ENCODE measurements at regions not wholly inside any gene's neighbourhood (a gene's known extent, or its start where the extent isn't known, plus 50 kb on each side); places are given as distances from the start of the nearest gene placed in this dataset.
A peak's percentile ranks its signal among the peaks of the same experiment; 100 is the strongest.

- TF ChIP-seq CTCF (IDR thresholded peaks at IDR 0.05; ENCODE audit: low read depth, low read length) = no peak
- in situ Hi-C loops (cut with HindIII; ENCODE audit: low sequenced_read_pairs) = no loop called here
- H3K4me3 ChIP-seq (ENCODE audit: low read depth, low read length) = no peak overlapping the region
- DNase-seq (ENCODE audit: low read depth, low spot score) = no peak
Measured at GRCh38 chr7:101708223-101708622, 79.1 kb upstream of the MYL10 start.

GRCh38 chr7:101712652-101713051, 83.6 kb upstream of the MYL10 start:
- in situ Hi-C loops (cut with HindIII; ENCODE audit: low sequenced_read_pairs) = no loop called here

GRCh38 chr7:101714097-101714496, 85.0 kb upstream of the MYL10 start:
- no peak for TF ChIP-seq CTCF (IDR thresholded peaks at IDR 0.05; ENCODE audit: low read depth, low read length)
- no peak for DNase-seq (ENCODE audit: low read depth, low spot score)
- H3K4me3 ChIP-seq (ENCODE audit: low read depth, low read length) = no peak overlapping the region
- in situ Hi-C loops (cut with HindIII; ENCODE audit: low sequenced_read_pairs) = no loop called here

More at GRCh38 chr7:101712652-101713051, 83.6 kb upstream of the MYL10 start:
- H3K4me3 ChIP-seq (ENCODE audit: low read depth, low read length) = no peak overlapping the region
- no peak for DNase-seq (ENCODE audit: low read depth, low spot score)
- TF ChIP-seq CTCF (IDR thresholded peaks at IDR 0.05; ENCODE audit: low read depth, low read length) = no peak

GRCh38 chr7:101717628-101718357, 88.7 kb upstream of the MYL10 start:
- no peak overlapping the region for H3K4me3 ChIP-seq (ENCODE audit: low read depth, low read length)
- DNase-seq (ENCODE audit: low read depth, low spot score) = peak; percentile 36
- no peak for TF ChIP-seq CTCF (IDR thresholded peaks at IDR 0.05; ENCODE audit: low read depth, low read length)
- in situ Hi-C loops (cut with HindIII; ENCODE audit: low sequenced_read_pairs) = no loop called here

- no peak for DNase-seq (ENCODE audit: low read depth, low spot score)
- no peak for TF ChIP-seq CTCF (IDR thresholded peaks at IDR 0.05; ENCODE audit: low read depth, low read length)
- no peak overlapping the region for H3K4me3 ChIP-seq (ENCODE audit: low read depth, low read length)
- in situ Hi-C loops (cut with HindIII; ENCODE audit: low sequenced_read_pairs) = no loop called here
Measured at GRCh38 chr7:101718363-101719122, 89.4 kb upstream of the MYL10 start.

- no peak for TF ChIP-seq CTCF (IDR thresholded peaks at IDR 0.05; ENCODE audit: low read depth, low read length)
- H3K4me3 ChIP-seq (ENCODE audit: low read depth, low read length) = no peak overlapping the region
- DNase-seq (ENCODE audit: low read depth, low spot score) = no peak
- in situ Hi-C loops (cut with HindIII; ENCODE audit: low sequenced_read_pairs) = no loop called here
Measured at GRCh38 chr7:101719123-101719470, 90.0 kb upstream of the MYL10 start.
